Chondrocyte (in vitro differentiated cells): ENCODE measurements at regions not wholly inside any gene's neighbourhood (a gene's known extent, or its start where the extent isn't known, plus 50 kb on each side); places are given as distances from the start of the nearest gene placed in this dataset.

ENCODE experiments used
- DNase-seq: peaks from one replicate; pipeline ENCODE4 v3.0.0; 2021; ENCODE audit warnings: mixed read lengths, low spot score
- H3K27ac Mint-ChIP-seq: one replicate; pipeline ENCODE4 v1.8.0; 2021; ENCODE audit warnings: mild to moderate bottlenecking, moderate library complexity, mixed read lengths; ENCODE audit not compliant: unreplicated experiment
- H3K27me3 Mint-ChIP-seq: 2 replicates; pipeline ENCODE4 v1.8.0; 2021; ENCODE audit warnings: low read depth, mixed read lengths
- H3K36me3 Mint-ChIP-seq: 2 replicates; pipeline ENCODE4 v1.8.0; 2021; ENCODE audit warnings: low read depth, mixed read lengths
- H3K4me1 Mint-ChIP-seq: 2 replicates; pipeline ENCODE4 v1.8.0; 2021; ENCODE audit warnings: low read depth, mild to moderate bottlenecking, mixed read lengths
- H3K4me3 Mint-ChIP-seq: one replicate; pipeline ENCODE4 v1.8.0; 2021; ENCODE audit warnings: mild to moderate bottlenecking, moderate library complexity, mixed read lengths; ENCODE audit not compliant: unreplicated experiment
- H3K9me3 Mint-ChIP-seq: 2 replicates; pipeline ENCODE4 v1.8.0; 2021; ENCODE audit warnings: low read depth, mixed read lengths
- CTCF ChIP-seq: fragments of 200-600 bp; sonication (generic); IDR thresholded peaks from 2 replicates; pipeline ENCODE4 v1.5.0; 2021; ENCODE audit warnings: antibody characterized with exemption, mild to moderate bottlenecking, moderate library complexity

GRCh38 chr3:161579395-161580126 is 83.0 kb downstream of the OTOL1 start:
- Mint-ChIP-seq H3K4me1 (no peaks in the 10 kb centered on the region), H3K27ac (no peak overlapping the region), H3K27me3 (peaks cover 11% of the 10 kb centered on the region), H3K4me3 (no peak overlapping the region), H3K9me3 (no peaks in the 10 kb centered on the region), H3K36me3 (no peaks in the 10 kb centered on the region)
- no peak for TF ChIP-seq CTCF
- DNase-seq: no peak

- TF ChIP-seq CTCF: no peak
- Mint-ChIP-seq H3K4me3 (no peak overlapping the region), H3K27ac (no peak overlapping the region), H3K9me3 (no peaks in the 10 kb centered on the region), H3K4me1 (no peaks in the 10 kb centered on the region), H3K27me3 (peaks cover 7% of the 10 kb centered on the region), H3K36me3 (no peaks in the 10 kb centered on the region)
- DNase-seq: no peak
These were observed 89.3 kb downstream of the OTOL1 start for GRCh38 chr3:161585922-161586321.

- Mint-ChIP-seq H3K9me3 (no peaks in the 10 kb centered on the region), H3K4me3 (no peak overlapping the region), H3K4me1 (no peaks in the 10 kb centered on the region), H3K27me3 (peaks cover 5% of the 10 kb centered on the region), H3K27ac (no peak overlapping the region), H3K36me3 (no peaks in the 10 kb centered on the region)
- no peak for DNase-seq
- no peak for TF ChIP-seq CTCF
These were observed 90.1 kb downstream of the OTOL1 start for GRCh38 chr3:161586556-161587235.

- Mint-ChIP-seq H3K4me3 (no peak overlapping the region), H3K36me3 (no peaks in the 10 kb centered on the region), H3K27me3 (peaks cover 11% of the 10 kb centered on the region), H3K4me1 (no peaks in the 10 kb centered on the region), H3K9me3 (no peaks in the 10 kb centered on the region), H3K27ac (no peak overlapping the region)
- no peak for TF ChIP-seq CTCF
- no peak for DNase-seq
These were observed 102.0 kb downstream of the OTOL1 start for GRCh38 chr3:161598639-161599038.

GRCh38 chr3:161599697-161600096 is 103.1 kb downstream of the OTOL1 start:
- no peaks in the 10 kb centered on the region for H3K36me3 Mint-ChIP-seq
- no peaks in the 10 kb centered on the region for H3K9me3 Mint-ChIP-seq
- no peak overlapping the region for H3K27ac Mint-ChIP-seq
- DNase-seq: no peak
- H3K4me3 Mint-ChIP-seq: no peak overlapping the region
- peaks cover 11% of the 10 kb centered on the region for H3K27me3 Mint-ChIP-seq
- TF ChIP-seq CTCF: no peak
- no peaks in the 10 kb centered on the region for H3K4me1 Mint-ChIP-seq
